NCI-H526 (cell line): ENCODE measurements at regions not wholly inside any gene's neighbourhood (a gene's known extent, or its start where the extent isn't known, plus 50 kb on each side); places are given as distances from the start of the nearest gene placed in this dataset.

Source experiments
- DNase-seq, 2 experiments: peaks; one replicate each; lab custom pipeline; 2025; lab: John Stamatoyannopoulos, UW

DNA sequence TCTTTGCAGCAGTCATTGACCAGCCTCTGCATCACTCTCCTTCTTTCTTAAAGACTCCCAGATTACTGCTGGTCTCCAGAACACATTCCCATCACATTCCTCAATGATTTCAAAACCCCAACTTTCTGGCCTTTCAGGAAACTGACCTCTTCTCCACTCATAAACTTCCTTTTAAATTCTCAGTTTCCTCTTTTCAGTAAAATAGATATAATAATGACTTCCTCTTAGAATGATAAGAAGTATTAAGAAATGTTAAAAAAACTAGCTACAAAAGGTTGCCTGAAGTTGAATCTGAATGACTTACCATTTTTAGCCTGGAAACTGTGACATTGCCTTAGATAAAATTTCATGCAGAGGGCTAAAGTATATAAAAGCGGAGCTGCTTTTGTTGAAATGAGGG, 239.3 kb downstream of the OGFRL1 start:
- DNase-seq = no peak

DNA sequence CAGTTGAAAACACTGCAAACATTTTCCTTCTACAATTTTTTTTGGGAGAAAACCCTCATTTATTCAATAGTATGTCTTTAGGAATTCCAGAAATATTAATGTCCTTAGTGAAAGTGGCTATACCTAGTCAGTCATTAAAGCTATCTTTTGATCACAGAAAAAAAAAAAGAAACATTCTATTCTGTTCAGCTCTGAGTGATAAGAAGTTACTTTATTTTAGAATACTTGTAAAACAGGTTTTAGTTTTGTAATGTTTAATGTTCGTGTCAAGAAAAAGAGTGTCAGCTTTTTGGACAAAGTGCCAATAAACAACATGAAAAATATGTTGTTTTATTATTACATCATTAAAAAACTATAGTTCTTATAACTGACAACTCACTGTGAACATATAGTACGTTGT, 240.4 kb downstream of the OGFRL1 start:
- no peak for DNase-seq

DNA sequence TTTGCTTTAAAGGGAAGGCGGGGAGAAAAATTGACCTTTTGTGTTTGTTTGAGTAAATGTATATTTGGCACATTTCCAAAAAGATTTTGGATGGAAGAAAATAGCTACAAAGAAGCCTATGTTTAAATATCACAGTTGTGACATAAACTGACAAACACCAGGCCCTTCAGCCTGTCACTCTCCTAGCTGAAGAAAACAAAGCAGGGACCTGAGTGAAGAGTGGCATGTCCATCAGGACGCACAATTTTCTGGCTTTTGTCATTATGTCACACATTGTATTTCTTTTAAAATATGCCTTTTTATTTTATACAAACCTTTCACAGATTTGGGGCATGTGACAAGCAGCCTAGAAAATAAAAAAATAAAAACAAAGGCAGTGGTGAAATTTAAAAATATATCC, 241.2 kb downstream of the OGFRL1 start:
- no peak for DNase-seq

DNA sequence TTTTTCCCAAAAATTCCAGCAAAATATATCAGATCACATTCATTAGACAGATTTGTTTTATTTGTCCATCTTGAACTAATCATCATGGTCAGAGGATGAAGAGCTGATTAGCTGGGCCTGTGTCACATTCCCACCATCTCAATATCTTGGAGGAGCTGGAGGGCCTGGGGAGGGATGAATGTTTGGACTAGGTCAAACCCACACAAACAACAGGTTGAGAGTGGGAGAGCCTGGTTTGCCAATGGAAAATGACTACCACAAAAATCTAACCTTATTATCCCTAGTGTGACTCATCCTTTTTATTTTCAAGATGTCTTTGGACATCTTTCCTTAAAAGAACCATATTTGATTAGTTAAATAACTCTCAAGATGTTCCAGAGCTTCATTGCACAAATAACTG, 242.4 kb downstream of the OGFRL1 start:
- peak in 1 of 2 experiments; percentile 16 for DNase-seq

DNA sequence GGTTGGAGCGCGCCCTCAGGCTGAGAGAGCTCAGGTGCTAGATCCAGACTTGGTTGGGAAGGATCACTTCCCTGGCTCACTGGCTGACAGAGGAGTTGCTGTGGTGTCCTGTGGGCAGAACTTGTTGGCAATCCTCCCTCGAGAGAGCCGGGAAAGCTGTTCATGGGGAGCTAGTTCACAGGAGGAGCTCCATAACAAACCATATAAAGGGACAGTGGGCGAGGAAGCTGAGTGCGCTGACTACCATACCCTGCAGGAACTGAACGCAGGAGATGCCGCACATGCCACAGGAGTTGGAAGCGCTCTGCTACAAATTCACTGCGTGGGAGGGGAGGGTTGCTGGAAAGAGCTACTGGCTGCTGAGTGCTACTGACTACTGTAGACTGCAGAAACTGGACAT, 243.2 kb downstream of the OGFRL1 start:
- DNase-seq = no peak

DNA sequence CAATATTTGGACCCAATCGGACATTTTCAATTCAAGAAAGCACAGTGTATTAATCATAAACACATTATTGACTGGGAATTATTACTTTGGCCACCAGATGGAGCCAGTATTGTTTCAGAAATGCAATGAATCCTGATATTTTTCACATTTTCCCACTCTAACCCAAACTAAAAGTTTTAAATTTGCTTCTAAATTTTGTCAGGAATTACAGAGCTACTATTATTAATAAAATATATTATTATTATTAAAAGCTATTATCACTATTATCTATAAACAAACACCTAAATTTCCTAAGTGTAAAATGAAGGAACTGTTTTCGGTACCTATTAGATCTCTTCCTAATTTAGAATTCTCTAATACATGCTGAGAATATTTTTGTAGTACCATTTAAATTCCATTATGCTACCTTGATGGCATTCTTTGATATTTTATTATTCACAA, 245.3 kb downstream of the OGFRL1 start:
- DNase-seq = peak in 1 of 2 experiments; percentile 45

DNA sequence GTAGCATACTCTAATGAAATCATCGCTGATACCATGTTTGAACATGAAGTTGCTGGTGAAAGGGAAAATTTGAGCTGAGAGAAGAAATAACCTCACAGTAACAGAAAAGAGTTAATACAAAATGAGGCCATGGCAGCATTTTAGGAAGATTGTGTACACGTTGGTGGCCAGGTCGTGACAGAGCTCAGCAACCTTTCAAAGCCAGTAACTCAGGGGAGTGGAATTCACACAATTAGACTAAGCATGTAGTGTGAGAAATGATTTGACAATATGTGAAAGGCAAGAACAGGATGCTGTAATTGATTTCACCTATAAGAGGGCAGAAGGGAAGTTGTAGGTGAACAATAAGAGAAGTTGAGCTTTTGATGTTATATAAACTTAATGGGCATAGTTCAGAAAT, 246.3 kb downstream of the OGFRL1 start:
- DNase-seq = no peak

DNA sequence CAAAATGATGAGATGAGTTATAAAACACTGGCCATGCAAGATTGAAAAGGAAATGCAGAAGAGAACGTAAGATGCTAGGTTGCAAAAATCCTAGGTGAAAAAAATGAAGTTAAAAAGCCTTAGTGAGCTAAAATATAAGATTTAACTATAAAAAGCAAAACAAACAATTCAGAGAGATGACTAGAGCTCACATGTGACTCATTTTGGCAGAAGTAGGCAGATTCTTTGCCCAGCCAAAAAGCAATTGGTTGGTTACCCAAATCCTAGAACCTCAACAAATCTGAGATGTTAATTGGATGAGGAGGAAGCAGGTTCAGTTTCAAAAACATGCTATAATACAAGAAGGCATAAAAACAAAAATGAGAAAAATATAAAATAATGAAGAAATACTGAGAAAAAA, 249.1 kb downstream of the OGFRL1 start:
- no peak for DNase-seq

DNA sequence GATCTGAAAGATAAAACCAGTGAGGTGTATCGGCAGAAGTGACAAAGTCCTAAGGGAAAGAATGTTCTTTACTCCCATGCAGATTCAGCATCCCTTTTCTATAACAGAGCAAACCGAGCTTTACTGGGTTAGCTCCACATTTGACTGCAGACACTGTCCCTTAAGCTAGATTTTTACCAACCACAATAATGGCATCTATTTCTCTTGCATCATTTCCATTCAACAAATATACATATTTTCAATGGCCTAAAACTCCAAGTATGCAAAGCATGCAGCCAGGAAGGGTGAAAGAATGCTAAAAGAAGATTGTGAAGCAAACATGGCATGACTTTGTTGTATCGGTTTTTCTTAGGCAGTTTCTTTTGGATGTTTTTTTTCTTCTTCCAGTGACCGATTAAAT, 255.4 kb downstream of the OGFRL1 start:
- DNase-seq = no peak

DNA sequence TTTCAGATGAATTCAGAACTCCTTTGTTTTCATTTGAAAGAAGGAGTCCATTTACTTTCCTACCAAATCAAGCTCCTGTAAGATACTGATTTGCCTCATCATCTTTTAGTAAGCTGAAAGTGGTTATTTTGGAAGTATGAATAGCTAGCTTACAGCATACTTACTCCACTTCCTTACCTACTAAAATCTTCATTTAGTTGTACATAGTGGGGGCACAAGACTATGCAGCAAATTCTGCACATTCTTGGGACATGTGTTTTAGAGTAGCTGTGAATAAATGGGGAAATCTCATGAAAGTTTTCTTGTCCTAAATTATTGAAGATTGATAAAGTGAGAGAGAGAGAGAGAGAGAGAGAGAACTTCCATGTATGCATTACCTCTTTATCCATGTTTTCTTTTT, 256.3 kb downstream of the OGFRL1 start:
- DNase-seq = no peak

DNA sequence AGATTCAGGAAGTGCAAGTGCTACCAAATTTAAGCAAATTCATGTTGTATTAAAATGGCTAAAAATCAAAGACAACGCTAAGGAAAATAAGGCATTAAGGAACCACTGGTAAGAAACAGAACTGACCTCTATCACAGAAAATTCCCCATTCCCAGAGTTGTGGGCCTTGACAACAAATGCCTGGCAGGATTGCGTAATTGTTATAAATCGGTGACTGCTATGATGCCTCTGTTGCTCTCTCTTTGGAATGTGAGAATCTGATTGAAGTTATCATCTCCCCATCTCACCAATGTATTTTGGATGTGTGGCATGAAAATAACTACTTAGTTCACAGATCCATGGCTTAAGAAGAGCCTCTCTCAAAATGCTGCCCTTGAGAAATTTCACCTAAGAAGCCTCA, 257.3 kb downstream of the OGFRL1 start:
- DNase-seq = no peak

DNA sequence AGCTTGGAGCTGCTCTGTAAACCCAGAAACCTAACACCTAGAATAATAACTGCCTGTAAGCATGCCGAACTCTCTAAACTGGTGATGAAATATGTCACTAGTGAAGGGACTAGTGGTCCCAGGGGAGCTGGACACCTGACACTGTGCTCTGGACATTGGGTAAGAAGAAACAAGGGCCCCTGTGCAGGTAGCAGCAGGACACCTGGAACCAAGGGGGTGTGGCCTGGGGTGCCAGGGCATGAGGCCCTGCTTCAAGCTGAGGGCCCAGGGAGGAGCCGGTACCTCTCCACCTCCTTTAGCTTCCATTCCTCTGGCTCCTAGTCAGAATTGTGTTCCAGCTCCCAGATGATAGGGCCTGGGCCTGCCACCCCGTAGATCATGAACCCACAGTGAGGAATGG, 263.2 kb downstream of the OGFRL1 start:
- no peak for DNase-seq

DNA sequence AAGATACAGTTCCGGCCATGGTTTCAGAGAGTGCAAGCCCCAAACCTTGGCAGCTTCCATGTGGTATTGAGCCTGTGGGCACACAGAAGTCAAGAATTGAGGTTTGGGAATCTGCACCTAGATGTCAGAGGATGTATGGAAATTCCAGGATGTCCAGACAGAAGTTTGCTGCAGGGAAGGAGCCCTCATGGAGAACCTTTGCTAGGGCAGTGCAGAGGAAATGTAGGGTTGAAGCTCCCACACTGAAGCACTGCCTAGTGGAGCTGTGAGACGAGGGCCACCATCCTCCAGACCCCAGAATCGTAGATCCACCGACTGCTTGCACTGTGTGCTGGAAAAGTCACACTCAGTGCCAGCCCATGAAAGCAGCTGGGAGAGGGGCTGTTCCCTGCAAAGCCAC, 267.5 kb downstream of the OGFRL1 start:
- no peak for DNase-seq

DNA sequence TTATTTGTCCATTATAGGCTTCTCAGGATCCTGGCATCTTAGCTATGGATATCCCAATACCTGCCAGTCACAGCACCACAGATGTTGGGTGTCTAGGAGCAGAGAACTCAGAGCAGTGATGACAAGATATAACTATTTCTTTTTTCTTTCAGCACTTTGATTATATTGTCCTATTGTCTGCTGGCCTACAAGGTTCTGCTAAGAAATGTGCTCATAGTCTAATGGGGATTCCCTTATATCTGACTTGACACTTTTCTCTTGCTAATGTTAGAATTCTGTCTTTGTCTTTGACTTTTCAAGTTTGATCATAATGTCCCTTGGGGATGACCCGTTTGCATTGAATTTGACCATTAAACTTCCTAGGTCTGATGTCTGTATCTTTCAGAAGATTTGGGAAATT, 270.4 kb downstream of the OGFRL1 start:
- no peak for DNase-seq

DNA sequence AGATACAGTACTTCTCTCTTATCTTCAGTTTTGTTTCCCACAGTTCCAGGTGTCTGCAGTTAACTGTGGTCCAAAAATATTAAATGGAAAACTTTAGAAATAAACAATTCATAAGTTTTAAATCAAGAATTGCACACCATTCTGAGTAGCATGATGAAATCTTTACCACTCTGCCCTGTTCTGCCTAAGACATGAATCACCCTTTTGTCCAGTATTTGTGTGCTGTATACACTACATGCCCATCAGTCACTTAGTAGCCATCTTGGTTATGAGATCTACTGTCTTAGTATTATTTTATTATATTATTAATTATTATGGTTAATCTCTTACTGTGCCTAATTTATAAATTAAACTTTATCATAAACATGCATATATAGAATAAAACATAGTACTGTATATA, 279.0 kb downstream of the OGFRL1 start:
- DNase-seq = no peak

DNA sequence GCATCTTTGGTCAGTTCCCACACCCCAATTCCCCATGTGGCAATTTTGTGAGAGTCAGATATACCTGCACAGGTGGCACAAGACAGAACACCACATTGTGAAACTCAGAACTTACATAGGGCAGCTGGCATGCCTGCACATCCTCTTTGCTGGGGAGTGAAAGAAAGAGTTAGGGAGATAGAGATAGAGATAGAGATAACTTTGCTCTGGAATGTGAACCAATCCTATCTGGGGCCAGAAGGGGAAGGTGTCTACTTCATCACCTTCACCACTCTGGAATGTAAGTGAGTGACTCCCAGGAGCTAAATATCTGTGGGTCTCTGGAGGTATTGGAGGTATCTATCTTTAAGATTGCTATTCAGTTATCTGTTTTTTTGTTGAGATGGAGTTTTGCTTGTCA, 289.2 kb downstream of the OGFRL1 start:
- DNase-seq = no peak

DNA sequence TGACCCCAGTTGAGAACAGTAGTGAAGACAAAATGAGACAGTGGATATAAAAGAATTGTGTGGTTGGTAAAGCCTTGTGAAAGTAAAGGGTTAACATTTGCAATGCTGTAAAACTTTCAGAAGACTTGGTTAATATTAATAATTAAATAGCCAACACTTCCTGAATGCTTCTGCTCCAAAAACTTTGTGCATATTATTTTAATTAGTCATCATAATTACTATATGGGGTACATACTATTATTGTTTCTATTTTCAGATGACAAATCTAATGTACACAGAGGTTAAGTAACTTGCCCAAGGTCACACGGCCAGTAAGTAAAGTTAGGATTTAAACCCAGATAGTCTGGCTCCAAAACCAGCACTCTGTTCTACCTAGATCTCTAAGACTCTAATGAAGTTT, 291.3 kb downstream of the OGFRL1 start:
- DNase-seq = no peak

DNA sequence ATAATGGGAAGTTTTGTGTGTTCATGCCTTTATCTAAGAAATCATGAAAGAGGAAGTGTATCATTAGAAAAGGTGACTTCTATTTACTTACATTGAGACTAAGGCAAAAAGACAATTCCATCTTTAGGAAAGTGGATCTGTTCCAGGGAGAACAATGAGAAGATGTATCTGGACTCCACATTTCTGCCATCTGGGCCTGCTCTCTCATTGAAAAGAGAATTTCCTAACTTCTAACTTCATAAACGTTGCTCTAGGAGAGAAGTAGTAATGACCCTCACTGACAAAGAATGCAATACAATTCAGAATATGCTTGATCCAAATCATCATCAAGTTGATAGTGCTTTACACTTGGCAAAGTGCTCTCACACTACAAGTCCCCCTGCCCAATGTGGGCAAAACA, 294.2 kb downstream of the OGFRL1 start:
- DNase-seq = no peak

DNA sequence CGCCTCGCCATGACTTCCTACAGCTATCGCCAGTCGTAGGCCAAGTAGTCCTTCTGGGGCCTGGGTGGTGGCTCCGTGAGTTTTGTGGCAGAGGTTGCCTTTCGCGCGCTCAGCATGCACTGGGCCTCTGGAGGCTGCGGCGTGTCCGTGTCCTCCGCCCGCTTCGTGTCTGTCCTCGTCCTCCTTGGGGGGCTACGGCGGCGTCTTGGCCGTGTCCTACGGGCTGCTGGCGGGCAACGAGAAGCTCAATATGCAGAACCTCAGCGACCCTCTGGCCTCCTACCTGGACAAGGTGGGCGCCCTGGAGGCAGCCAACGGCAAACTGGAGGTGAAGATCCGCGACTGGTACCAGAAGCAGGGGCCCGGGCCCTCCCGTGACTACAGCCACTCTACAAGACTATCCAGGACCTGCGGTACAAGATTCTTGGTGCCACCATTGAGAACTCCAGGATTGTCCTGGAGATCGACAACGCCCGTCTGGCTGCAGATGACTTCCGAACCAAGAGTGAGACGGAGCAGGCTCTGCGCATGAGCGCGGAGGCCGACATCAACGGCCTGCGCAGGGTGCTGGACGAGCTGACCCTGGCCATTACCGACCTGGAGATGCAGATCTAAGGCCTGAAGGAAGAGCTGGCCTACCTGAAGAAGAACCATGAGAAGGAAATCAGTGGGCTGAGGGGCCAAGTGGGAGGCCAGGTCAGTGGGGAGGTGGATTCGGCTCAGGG, 296.3 kb downstream of the OGFRL1 start:
- no peak for DNase-seq

DNA sequence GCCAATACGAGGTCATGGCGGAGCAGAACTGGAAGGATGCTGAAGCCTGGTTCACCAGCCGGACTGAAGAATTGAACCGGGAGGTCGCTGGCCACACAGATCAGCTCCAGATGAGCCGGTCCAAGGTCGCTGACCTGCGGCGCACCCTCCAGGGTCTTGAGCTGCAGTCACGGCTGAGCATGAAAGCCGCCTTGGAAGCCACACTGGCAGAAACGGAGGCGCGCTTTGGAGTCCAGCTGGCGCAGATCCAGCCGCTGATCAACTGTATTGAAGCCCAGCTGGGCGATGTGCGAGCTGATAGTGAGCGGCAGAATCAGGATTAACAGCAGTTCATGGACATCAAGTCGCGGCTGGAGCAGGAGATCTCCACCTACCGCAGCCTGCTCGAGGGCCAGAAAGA, 296.9 kb downstream of the OGFRL1 start:
- no peak for DNase-seq

DNA sequence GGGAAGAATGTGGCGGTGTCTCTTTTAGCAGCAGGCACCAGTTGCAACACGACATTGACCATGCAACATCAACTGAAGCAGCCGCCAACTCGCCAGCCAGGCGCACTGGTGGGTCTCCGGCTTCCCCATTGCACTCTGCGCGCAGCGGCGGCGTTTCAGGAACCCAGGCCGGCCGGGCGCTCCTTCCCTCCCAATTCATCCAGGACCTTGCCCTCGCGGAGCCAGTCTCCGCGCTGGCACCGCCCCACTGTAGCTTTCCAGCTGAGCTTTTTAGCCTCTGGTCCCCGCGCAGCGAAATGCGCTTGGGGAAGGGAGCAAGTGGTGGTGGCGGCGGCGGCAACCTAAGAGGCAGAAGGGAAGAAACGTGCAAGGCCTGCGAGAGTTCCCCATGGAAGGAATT, 297.9 kb upstream of the RIMS1 start:
- DNase-seq = no peak

DNA sequence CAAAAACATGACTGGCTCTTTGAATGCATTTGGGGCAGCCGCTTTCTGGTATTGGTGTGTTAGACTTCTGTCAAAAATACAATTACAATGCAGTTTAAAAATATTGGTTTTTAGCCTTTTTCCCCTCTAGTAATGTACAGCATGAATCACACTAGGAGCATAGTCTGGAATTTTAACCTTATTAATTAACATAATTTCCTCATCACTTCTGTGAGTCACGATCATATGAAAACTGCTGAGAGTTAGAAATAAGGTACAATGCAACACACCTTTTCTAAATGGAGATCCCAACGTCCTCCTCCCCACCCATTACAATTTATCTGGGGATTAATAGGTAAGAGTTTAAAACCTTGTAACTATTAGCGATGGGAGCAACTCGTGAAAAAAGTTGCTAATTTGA, 297.1 kb upstream of the RIMS1 start:
- no peak for DNase-seq

DNA sequence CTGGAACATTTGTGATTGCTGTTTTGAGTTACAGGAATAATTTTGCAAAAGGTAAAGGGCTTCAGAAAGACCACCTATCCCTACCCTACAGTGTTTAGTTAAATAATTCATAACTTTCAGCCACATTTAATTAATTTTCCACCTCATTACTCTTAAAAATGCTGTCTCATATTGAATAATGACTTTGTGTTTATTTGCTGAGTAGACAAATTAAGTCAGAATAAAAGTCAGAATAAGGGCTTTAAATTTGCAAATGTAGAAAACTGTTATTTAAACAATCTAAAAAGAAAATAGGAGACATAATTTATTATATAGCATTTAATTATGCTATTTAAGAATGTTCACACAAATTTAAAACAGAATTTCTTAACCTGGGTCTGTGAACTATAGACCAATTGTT, 293.7 kb upstream of the RIMS1 start:
- no peak for DNase-seq

DNA sequence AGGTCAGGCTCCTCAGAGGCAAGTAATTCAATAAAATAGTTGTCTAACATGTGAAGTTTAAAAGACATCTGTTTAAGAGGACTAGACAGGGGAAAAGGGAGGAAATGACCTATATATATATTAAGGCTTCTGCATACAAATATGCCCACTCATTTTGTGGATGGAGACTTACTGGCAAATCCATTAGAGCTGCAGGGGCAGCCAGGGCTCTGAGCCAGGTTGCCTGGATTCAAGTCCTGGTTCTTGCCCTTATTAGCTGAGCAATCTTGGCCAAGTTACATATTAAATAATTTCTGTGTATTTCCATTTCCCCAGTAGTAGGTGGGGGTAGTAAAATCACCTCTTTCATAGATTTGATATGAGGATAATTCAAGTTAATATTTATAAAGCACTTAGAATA, 287.0 kb upstream of the RIMS1 start:
- DNase-seq = no peak
